AG09309 (cell line): ENCODE measurements at regions not wholly inside any gene's neighbourhood (a gene's known extent, or its start where the extent isn't known, plus 50 kb on each side); places are given as distances from the start of the nearest gene placed in this dataset.
A peak's percentile ranks its signal among the peaks of the same experiment; 100 is the strongest.

ENCODE experiments used
- DNase-seq: peaks from one replicate; pipeline ENCODE4 v3.0.0-alpha.2; 2010; ENCODE audit warnings: low read depth
- H3K4me3 ChIP-seq: 2 replicates; pipeline ENCODE4 v1.5.1; 2011; ENCODE audit warnings: mild to moderate bottlenecking, low read depth, low read length, moderate library complexity; ENCODE audit not compliant: control insufficient read depth
- TF ChIP-seq, protein P1 (sequence below): IDR thresholded peaks from 2 replicates; pipeline ENCODE4 v1.5.1; 2011; ENCODE audit warnings: mild to moderate bottlenecking, low read depth, low read length, inconsistent platforms; ENCODE audit not compliant: insufficient read depth, control insufficient read depth; ENCODE audit errors: missing control alignments

DNA sequence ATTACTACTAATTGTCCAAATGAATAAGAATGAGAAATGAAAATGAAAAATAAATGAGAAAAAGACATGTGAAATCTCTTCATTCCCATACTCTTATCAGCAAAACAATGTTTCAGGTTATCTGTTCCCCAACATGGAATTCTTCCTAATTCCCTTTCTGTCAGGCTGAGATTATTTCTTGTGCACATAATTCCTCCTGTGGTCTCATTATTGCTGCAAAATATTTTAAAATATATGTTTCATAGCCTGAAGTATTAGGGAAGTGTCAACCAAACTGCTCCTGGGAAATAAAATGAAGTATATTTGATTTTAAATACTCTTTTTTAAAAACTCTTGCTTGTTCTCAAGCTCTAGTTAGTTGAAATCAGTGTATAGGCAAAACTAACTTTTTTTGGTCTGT, 314.9 kb downstream of the USP25 start:
- H3K4me3 ChIP-seq: no peak overlapping the region
- no peak for DNase-seq
- TF ChIP-seq, protein P1, sequence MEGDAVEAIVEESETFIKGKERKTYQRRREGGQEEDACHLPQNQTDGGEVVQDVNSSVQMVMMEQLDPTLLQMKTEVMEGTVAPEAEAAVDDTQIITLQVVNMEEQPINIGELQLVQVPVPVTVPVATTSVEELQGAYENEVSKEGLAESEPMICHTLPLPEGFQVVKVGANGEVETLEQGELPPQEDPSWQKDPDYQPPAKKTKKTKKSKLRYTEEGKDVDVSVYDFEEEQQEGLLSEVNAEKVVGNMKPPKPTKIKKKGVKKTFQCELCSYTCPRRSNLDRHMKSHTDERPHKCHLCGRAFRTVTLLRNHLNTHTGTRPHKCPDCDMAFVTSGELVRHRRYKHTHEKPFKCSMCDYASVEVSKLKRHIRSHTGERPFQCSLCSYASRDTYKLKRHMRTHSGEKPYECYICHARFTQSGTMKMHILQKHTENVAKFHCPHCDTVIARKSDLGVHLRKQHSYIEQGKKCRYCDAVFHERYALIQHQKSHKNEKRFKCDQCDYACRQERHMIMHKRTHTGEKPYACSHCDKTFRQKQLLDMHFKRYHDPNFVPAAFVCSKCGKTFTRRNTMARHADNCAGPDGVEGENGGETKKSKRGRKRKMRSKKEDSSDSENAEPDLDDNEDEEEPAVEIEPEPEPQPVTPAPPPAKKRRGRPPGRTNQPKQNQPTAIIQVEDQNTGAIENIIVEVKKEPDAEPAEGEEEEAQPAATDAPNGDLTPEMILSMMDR: no peak

DNA sequence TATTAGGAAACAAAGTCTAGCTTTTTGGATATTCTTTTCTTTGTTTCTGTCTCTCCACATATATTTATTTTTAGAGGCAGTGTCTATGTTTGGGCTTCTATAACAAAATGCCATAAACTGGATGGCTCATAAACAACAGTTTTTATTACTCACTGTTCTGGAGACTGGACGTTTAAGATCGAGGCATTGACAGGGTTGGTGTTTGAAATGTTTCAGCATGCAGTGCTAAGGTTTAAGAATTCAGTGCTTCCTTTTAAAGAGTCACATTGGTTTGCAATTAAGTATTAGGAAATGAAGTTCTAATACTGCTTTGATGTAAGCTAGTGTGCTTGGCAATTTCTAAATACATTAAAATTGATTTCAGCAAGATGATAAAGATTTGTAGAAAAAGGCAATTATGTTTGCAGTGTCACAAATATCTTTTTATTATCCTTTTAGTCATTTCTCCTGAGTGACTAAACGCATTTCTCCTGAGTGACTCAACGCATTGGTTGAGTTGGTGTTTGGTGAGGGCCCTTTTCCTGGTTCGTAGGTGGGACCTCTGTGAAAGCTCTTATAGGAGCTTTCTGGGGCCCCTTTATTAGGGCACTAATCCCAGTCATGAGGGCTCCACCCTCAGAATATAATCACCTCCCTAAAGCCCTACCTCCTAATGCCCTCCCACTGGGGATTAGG, 317.0 kb downstream of the USP25 start:
- DNase-seq: peak; percentile 13
- TF ChIP-seq, protein P1: no peak

DNA sequence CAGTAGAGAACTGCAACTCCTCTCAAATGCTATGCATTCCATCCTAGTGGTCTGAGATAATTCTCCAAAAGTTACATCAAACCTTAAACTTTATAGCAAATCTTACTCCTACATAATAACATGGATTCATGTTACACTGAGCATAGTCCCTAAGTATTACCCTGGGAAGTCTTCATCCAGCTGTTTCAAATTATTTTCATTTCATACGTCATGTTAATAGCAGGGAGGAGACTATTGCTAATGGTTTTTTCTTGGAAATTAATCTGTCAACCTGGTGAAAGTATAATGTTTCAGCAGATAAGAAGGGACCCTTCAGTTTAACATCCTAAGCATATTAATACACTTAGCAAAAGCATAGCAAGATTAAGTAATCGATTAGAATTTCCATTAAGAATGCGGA, 318.1 kb downstream of the USP25 start:
- peak; percentile 17 for DNase-seq
- TF ChIP-seq, protein P1: no peak
- H3K4me3 ChIP-seq: no peak overlapping the region

More for the DNA sequence above, 317.0 kb downstream of the USP25 start:
- no peak overlapping the region for H3K4me3 ChIP-seq

DNA sequence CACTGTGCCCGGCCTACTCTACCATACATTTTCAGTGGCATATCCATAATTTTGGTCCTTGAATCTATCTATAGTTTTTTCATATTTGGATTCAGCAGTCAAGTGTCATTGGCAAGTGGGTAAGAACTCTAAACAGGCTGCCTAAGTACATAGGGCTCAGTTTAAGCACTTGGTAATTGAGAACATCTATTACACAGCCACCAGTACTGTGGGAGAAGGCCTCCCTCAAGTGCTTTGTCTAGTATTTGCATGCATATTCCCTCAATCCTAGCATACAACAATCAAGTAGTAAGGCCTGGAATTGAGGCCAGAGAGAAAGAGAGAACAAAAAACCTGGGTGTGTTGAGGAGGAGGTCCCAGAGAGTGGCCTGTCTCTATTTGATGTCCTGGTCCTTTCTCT, 325.2 kb downstream of the USP25 start:
- DNase-seq: no peak
- no peak overlapping the region for H3K4me3 ChIP-seq
- TF ChIP-seq, protein P1: no peak

DNA sequence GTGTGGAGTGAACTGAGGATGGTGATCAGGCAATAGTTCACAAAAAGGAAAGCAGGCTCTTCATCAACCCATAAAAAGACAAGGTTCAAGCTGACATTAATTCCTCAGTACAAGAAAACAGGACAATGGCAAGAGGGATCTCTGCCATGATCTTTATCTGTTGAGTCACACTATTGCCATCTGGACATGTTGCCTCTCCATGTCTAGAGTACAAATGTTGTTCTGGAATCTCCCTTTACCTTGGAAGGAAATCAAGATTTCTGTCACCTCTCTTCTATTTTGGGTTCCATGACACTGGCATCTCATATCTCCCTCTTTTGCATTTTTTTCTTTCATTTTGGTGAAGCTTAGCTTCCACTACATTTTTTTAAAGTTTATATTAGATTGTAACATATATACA, 329.1 kb downstream of the USP25 start:
- H3K4me3 ChIP-seq: no peak overlapping the region
- TF ChIP-seq, protein P1: no peak
- no peak for DNase-seq

DNA sequence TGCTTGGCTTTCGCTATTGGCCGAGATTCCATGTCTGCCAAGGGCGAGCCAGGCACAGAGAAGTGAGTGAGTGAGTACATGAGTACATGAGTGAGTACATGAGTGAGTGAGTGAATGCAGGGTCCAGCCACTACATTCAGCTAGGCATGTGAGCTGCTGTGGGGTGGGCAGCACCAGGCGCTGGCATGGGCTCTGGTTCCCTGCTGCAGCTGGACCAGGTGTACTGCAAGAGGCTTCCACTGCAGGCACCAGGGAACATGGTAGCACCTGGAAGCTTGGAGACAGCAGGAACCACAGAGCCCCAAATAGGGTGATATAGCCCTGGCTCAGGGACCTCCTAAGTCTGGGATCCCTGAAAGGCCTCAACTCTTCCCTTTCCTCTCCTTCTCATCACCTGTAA, 330.2 kb downstream of the USP25 start:
- H3K4me3 ChIP-seq: no peak overlapping the region
- DNase-seq: no peak
- TF ChIP-seq, protein P1: no peak

DNA sequence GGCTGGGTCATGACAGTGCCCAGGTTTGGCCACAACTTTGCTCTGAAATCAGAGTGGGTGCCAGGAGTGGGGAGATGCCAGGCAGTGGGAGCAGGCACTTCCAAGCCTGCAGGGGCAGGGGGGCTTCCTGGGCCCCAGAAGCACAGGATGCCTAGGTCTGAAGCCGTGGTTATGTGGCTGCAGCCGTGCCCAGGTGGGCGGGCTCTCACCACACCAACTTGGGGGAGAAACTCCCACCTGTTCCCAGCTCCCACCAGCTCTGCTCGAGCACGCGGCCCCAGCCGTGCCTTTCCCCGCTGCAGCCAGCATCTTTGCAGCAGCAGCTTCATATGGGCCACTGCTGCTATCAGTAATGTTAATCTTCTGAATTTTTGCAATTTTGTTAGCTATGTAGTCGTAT, 331.4 kb downstream of the USP25 start:
- no peak overlapping the region for H3K4me3 ChIP-seq
- TF ChIP-seq, protein P1: no peak
- no peak for DNase-seq
